Body of pancreas (tissue), 4 donors: ENCODE measurements at regions not wholly inside any gene's neighbourhood (a gene's known extent, or its start where the extent isn't known, plus 50 kb on each side); places are given as distances from the start of the nearest gene placed in this dataset.

Experiments
- POLR2A ChIP-seq, 3 donors: fragments of 450-650 bp; IDR thresholded peaks; one replicate each; pipeline ENCODE4 v1.6.1; 2016; ENCODE audit warnings: antibody characterized with exemption in 3 of 3, mild to moderate bottlenecking in 2 of 3
- TF ChIP-seq, protein P1 (sequence below), 7 experiments: fragments of 450-650 bp in 4 of 7; fragments of 200-600 bp in 3 of 7; sonication (generic) in 3 of 7; IDR thresholded peaks; one replicate each; pipeline ENCODE4 v1.5.1; 2016 to 2019; ENCODE audit warnings: antibody characterized with exemption in 7 of 7

DNA sequence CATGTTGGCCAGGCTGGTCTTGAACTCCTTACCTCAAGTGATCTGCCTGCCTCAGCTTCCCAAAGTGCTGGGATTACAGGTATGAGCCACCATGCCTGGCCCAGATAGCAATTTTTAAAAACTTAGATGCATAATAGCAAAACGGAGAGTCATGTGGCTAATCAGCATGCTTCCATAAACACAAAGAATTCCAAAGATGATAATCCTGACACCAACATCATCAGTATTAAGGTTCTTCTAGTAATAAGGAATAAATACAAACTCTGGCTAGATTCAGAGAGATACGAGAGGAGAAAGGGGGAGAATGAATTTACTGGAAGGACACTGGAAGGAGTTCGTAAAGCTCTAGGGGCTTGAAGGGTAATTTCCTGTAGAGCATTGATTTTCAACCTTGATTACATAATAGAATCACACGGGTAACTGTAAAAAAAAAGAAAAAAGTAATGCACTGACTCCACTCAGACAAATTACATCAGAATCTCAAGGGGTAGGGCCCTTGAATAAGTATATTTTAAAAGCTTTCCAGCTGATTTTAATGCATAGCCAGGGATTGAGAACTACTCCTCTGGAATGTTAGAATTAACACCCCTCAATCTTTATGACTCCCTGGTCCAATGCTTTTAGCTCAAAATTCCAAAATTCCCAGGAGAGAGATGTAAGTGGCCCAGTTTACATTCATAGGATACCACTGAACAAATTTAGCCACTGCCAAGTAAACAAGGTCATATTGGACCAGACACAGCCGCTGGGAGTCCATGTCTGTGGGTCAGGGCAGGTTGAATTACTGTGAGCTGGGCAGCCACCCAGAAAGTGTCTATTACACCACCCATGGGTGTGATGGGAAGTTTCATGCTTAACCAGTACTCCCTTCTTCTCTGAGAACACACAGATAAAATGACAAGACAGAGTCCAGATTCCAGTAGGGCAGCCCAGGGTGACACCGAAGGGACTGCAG lies 243.9 kb downstream of the TBL1XR1 start:
- TF ChIP-seq, protein P1, sequence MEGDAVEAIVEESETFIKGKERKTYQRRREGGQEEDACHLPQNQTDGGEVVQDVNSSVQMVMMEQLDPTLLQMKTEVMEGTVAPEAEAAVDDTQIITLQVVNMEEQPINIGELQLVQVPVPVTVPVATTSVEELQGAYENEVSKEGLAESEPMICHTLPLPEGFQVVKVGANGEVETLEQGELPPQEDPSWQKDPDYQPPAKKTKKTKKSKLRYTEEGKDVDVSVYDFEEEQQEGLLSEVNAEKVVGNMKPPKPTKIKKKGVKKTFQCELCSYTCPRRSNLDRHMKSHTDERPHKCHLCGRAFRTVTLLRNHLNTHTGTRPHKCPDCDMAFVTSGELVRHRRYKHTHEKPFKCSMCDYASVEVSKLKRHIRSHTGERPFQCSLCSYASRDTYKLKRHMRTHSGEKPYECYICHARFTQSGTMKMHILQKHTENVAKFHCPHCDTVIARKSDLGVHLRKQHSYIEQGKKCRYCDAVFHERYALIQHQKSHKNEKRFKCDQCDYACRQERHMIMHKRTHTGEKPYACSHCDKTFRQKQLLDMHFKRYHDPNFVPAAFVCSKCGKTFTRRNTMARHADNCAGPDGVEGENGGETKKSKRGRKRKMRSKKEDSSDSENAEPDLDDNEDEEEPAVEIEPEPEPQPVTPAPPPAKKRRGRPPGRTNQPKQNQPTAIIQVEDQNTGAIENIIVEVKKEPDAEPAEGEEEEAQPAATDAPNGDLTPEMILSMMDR (IDR thresholded peaks at IDR 0.05), result no peak
- no peak for TF ChIP-seq POLR2A (IDR thresholded peaks at IDR 0.05)
